Gastroesophageal sphincter (tissue), 4 donors: ENCODE measurements at regions not wholly inside any gene's neighbourhood (a gene's known extent, or its start where the extent isn't known, plus 50 kb on each side); places are given as distances from the start of the nearest gene placed in this dataset.

Source experiments
- ATAC-seq: fragments of 150-250 bp; one replicate; pipeline ENCODE4 v1.9.1; 2016; ENCODE audit warnings: mild to moderate bottlenecking, moderate library complexity
- H3K27ac ChIP-seq, 4 donors: fragments of 200-600 bp; sonication (generic) in 3 of 4; 1 replicate in 3 of 4; 2 replicates in 1 of 4; pipeline ENCODE4 v1.5.1; 2016 to 2019
- H3K27me3 ChIP-seq: fragments of 200-600 bp; sonication (generic); one replicate; pipeline ENCODE4 v1.5.1; 2019
- H3K36me3 ChIP-seq, 2 donors: fragments of 200-600 bp; sonication (generic); one replicate each; pipeline ENCODE4 v1.5.1; 2019; ENCODE audit warnings: control low read depth in 1 of 2
- H3K4me1 ChIP-seq, 3 donors: fragments of 200-600 bp; sonication (generic); 1 replicate in 2 of 3; 2 replicates in 1 of 3; pipeline ENCODE4 v1.5.1; 2016 to 2019; ENCODE audit warnings: control low read depth in 2 of 3
- H3K4me3 ChIP-seq, 2 donors: fragments of 200-600 bp; sonication (generic); one replicate each; pipeline ENCODE4 v1.5.1; 2019; ENCODE audit warnings: mild to moderate bottlenecking in 1 of 2, moderate library complexity in 1 of 2
- H3K9me3 ChIP-seq, 3 donors: fragments of 200-600 bp; sonication (generic); one replicate each; pipeline ENCODE4 v1.5.1; 2017 to 2019; ENCODE audit warnings: control low read depth in 2 of 3
- CTCF ChIP-seq, 4 experiments: fragments of 200-600 bp in 2 of 4; fragments of 450-650 bp in 2 of 4; sonication (generic) in 1 of 4; IDR thresholded peaks; one replicate each; pipeline ENCODE4 v1.5.1; 2017 to 2019; ENCODE audit warnings: antibody characterized with exemption in 4 of 4, mild to moderate bottlenecking in 2 of 4, moderate library complexity in 2 of 4
- EP300 ChIP-seq: sonication (generic); formaldehyde crosslinking; IDR thresholded peaks from one replicate; pipeline ENCODE4 v1.6.1; 2017; ENCODE audit warnings: antibody characterized with exemption, mild to moderate bottlenecking
- POLR2A ChIP-seq, 2 donors: fragments of 450-650 bp; IDR thresholded peaks; one replicate each; pipeline ENCODE4 v1.6.1; 2017; ENCODE audit warnings: antibody characterized with exemption in 2 of 2, mild to moderate bottlenecking in 2 of 2, moderate library complexity in 1 of 2
- POLR2AphosphoS5 ChIP-seq: sonication (generic); formaldehyde crosslinking; IDR thresholded peaks from one replicate; pipeline ENCODE4 v1.6.1; 2017; ENCODE audit warnings: antibody characterized with exemption
- WGBS, 2 donors: methylation state at CpG; one replicate each; pipeline ENCODE4 v1.1.5; 2018; ENCODE audit warnings: low coverage in 1 of 2; 5-methylcytosine and 5-hydroxymethylcytosine counted together

- Histone ChIP-seq H3K27me3 (no peaks in the 10 kb centered on the region), H3K4me1 (no peaks in the 10 kb centered on the region), H3K4me3 (no peak overlapping the region), H3K36me3 (no peaks in the 10 kb centered on the region), H3K27ac (no peak overlapping the region), H3K9me3 (no peaks in the 10 kb centered on the region)
- TF ChIP-seq POLR2A (IDR thresholded peaks at IDR 0.05): no peak
- no peak for TF ChIP-seq POLR2AphosphoS5
- TF ChIP-seq CTCF (IDR thresholded peaks at IDR 0.05): no peak
- TF ChIP-seq EP300: no peak
- WGBS, 2 donors: 69 to 86% methylated on average over 2 of the region's 2 CpGs
- ATAC-seq: no peak
Measured at GRCh38 chr4:43357252-43357974, 464.9 kb downstream of the GRXCR1 start.

DNA sequence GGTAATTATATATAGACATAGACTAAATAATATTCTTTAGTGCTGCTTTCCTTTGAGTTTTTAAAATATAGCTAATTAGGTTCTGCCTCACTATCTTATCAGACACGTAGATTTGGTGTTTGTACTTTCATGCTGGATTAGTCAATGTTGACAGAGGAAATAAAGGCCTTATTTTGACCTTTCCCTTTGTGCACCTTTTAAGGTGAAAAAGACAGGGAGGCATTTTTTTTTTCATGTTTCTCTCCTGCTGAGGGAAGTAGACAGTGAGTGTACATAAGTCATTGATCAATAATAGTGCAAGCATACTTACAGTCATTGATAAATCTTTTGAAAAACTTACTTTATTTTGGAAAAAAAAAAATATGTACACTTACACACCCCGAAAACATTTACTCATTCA is 467.8 kb downstream of the GRXCR1 start:
- no peak for ATAC-seq
- H3K27ac ChIP-seq: no peak overlapping the region
- H3K27me3 ChIP-seq: no peaks in the 10 kb centered on the region
- H3K9me3 ChIP-seq: no peaks in the 10 kb centered on the region
- no peaks in the 10 kb centered on the region for H3K36me3 ChIP-seq
- WGBS, 2 donors: 60 to 61% methylated on average over 2 of the region's 2 CpGs
- H3K4me3 ChIP-seq: no peak overlapping the region
- TF ChIP-seq EP300 (no peak), POLR2AphosphoS5 (no peak), CTCF (IDR thresholded peaks at IDR 0.05) (no peak), POLR2A (IDR thresholded peaks at IDR 0.05) (no peak)
- no peaks in the 10 kb centered on the region for H3K4me1 ChIP-seq

- Histone ChIP-seq H3K27ac (no peak overlapping the region), H3K36me3 (no peaks in the 10 kb centered on the region), H3K4me1 (no peaks in the 10 kb centered on the region), H3K4me3 (no peak overlapping the region), H3K9me3 (no peaks in the 10 kb centered on the region), H3K27me3 (no peaks in the 10 kb centered on the region)
- TF ChIP-seq EP300 (no peak), POLR2AphosphoS5 (no peak), POLR2A (IDR thresholded peaks at IDR 0.05) (no peak), CTCF (IDR thresholded peaks at IDR 0.05) (no peak)
- WGBS, 2 donors: 85 to 100% methylated on average over 1 of the region's 1 CpG
- ATAC-seq: no peak
Measured at GRCh38 chr4:43362875-43363636, 470.5 kb downstream of the GRXCR1 start.

- H3K4me3 ChIP-seq: no peak overlapping the region
- no peak overlapping the region for H3K27ac ChIP-seq
- no peak for TF ChIP-seq CTCF (IDR thresholded peaks at IDR 0.05)
- TF ChIP-seq EP300: no peak
- TF ChIP-seq POLR2A (IDR thresholded peaks at IDR 0.05): no peak
- no peak for TF ChIP-seq POLR2AphosphoS5
- 56 to 61% methylated on average over 4 of the region's 4 CpGs for WGBS, 2 donors
- H3K36me3 ChIP-seq: no peaks in the 10 kb centered on the region
- no peaks in the 10 kb centered on the region for H3K4me1 ChIP-seq
- no peaks in the 10 kb centered on the region for H3K27me3 ChIP-seq
- H3K9me3 ChIP-seq: no peaks in the 10 kb centered on the region
- ATAC-seq: no peak
Measured at GRCh38 chr4:43369036-43369594, 476.6 kb downstream of the GRXCR1 start.
